ENCODE measurements at regions not wholly inside any gene's neighbourhood (a gene's known extent, or its start where the extent isn't known, plus 50 kb on each side); places are given as distances from the start of the nearest gene placed in this dataset.

DNA sequence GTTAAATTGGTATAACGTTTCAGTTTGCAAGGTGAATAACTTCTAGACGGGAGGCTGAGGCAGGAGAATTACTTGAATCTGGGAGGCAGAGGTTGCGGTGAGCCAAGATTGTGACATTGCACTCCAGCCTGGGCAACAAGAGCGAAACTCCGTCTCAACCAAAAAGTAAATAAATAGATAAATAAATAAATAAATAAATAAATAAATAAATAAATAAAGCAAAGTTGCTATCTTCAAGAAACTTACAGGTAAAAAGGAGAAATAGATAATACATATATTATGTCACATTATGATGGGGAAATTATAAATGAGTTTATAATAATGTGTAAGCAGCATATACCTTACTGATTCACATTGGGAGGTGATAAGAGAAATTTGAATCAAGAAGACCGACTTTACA, 1966.0 kb downstream of the PCDH7 start:
- no peaks in the 10 kb centered on the region for H3K9me3 ChIP-seq (ENCODE audit: insufficient read depth in 2 of 2, low read depth in 1 of 2, low read length in 1 of 2)
- H3K4me3 ChIP-seq (ENCODE audit: extremely low read depth in 1 of 4, insufficient read depth in 2 of 4, low read depth in 3 of 4, low read length in 4 of 4), result no peak overlapping the region
- H3K18ac ChIP-seq (ENCODE audit: extremely low read depth, low read length), result no peak overlapping the region
- H2BK120ac ChIP-seq (replicated peaks; ENCODE audit: low read depth, low read length), result no peak overlapping the region
- POLR2A ChIA-PET (ENCODE audit: partially characterized antibody), result no interaction called here
- H4K20me1 ChIP-seq (replicated peaks in 1 of 2; ENCODE audit: control insufficient read depth in 1 of 2, insufficient read depth in 2 of 2, low read length in 2 of 2), result no peaks in the 10 kb centered on the region
- no peak overlapping the region for H2BK15ac ChIP-seq (ENCODE audit: low read length)
- CTCF ChIA-PET (ENCODE audit: partially characterized antibody), result interaction anchor here (0.7 kb wide), 1 partner anchor 1348 kb away, joined by 3 read pairs; no protein-coding TSS in a partner anchor
- no peak overlapping the region for H3K9ac ChIP-seq (replicated peaks in 1 of 4; ENCODE audit: extremely low read depth in 1 of 4, low read depth in 3 of 4, low read length in 3 of 4)
- H4K5ac ChIP-seq (ENCODE audit: insufficient read length, low read depth, low read length), result no peak overlapping the region
- WGBS, 2 experiments (ENCODE audit: extremely low coverage in 1 of 2, insufficient coverage in 1 of 2, insufficient read length in 1 of 2, insufficient replicate concordance in 2 of 2, low coverage in 1 of 2, low lambda C conversion rate in 2 of 2, missing lambda C conversion rate in 1 of 2), result 95% methylated on average over 6 of the region's 6 CpGs; no CpG with 5 or more reads in 1 of the 2 experiments
- no peaks in the 10 kb centered on the region for H3K79me1 ChIP-seq (ENCODE audit: low read depth, low read length)
- peaks cover 0 to 3% (median 0%) of the 10 kb centered on the region in 4 experiments; a peak in 1 of 7 replicates for H3K4me1 ChIP-seq (replicated peaks in 1 of 4; ENCODE audit: control insufficient read depth in 3 of 4, insufficient read depth in 4 of 4, low read length in 3 of 4)
- H2BK20ac ChIP-seq (ENCODE audit: low read length), result no peak overlapping the region
- no peak overlapping the region for H2BK5ac ChIP-seq (ENCODE audit: low read depth, low read length)
- no peaks in the 10 kb centered on the region for H3K79me2 ChIP-seq (ENCODE audit: control insufficient read depth in 1 of 2, insufficient read depth in 2 of 2, low read length in 2 of 2)
- H3K27ac ChIP-seq (ENCODE audit: low read depth, low read length), result no peak overlapping the region
- no peaks in the 10 kb centered on the region for H3K23me2 ChIP-seq (ENCODE audit: low read depth, low read length)
- no peaks in the 10 kb centered on the region for H3K36me3 ChIP-seq (ENCODE audit: control insufficient read depth in 2 of 4, insufficient read depth in 4 of 4, low read length in 3 of 4)
- H2AFZ ChIP-seq (ENCODE audit: low read length), result no peak overlapping the region
- no peak overlapping the region for H3K56ac ChIP-seq (replicated peaks; ENCODE audit: insufficient read length, low read depth, low read length)
- no peak overlapping the region for H3K4me2 ChIP-seq (ENCODE audit: insufficient read depth in 1 of 2, low read depth in 2 of 2, low read length in 2 of 2)
- no peak for FAIRE-seq
- H4K8ac ChIP-seq (ENCODE audit: extremely low read depth, insufficient read depth, low read length), result no peak overlapping the region
- H3K23ac ChIP-seq (ENCODE audit: insufficient read length), result no peak overlapping the region
- H2BK12ac ChIP-seq (ENCODE audit: low read depth, low read length), result no peak overlapping the region
- no peak overlapping the region for H4K91ac ChIP-seq (replicated peaks; ENCODE audit: insufficient read length, low read length)
- no peaks in the 10 kb centered on the region for H3K27me3 ChIP-seq (replicated peaks in 1 of 4; ENCODE audit: control insufficient read depth in 3 of 4, extremely low read depth in 1 of 4, insufficient read depth in 3 of 4, low read length in 3 of 4)
- no peak overlapping the region for H3K14ac ChIP-seq (ENCODE audit: insufficient read length)
- no peak for DNase-seq (ENCODE audit: low read depth in 1 of 2, low spot score in 2 of 2)
- H2AK5ac ChIP-seq (ENCODE audit: low read depth, low read length), result no peak overlapping the region
- no peak overlapping the region for H3K4ac ChIP-seq (replicated peaks; ENCODE audit: insufficient read length, low read depth, low read length)
- no peak for TF ChIP-seq HDAC2 (IDR thresholded peaks at IDR 0.05; ENCODE audit: borderline replicate concordance in 1 of 2, low read depth in 2 of 2, low read length in 2 of 2)
- no peak for TF ChIP-seq SP2 (IDR thresholded peaks at IDR 0.05; ENCODE audit: low read length)
- no peak for TF ChIP-seq POLR2A (IDR thresholded peaks at IDR 0.05; ENCODE audit: control extremely low read depth in 1 of 2, low read depth in 2 of 2, low read length in 2 of 2)
- no peak for TF ChIP-seq KDM4A (IDR thresholded peaks at IDR 0.05; ENCODE audit: low read depth, low read length, severe bottlenecking)
- TF ChIP-seq CBX5 (IDR thresholded peaks at IDR 0.05; ENCODE audit: low read depth, low read length), result no peak
- no peak for TF ChIP-seq HDAC6 (IDR thresholded peaks at IDR 0.05; ENCODE audit: low read depth, low read length)
- no peak for TF ChIP-seq RNF2 (IDR thresholded peaks at IDR 0.05; ENCODE audit: borderline replicate concordance, low read depth, low read length, missing control alignments, poor library complexity, severe bottlenecking)
- no peak for TF ChIP-seq FOSL1 (IDR thresholded peaks at IDR 0.05; ENCODE audit: insufficient read depth, low read depth, low read length)
- no peak for TF ChIP-seq BRCA1 (IDR thresholded peaks at IDR 0.05; ENCODE audit: low read depth, low read length)
- no peak for TF ChIP-seq SP4 (IDR thresholded peaks at IDR 0.05; ENCODE audit: low read length)
